ENCODE measurements at regions not wholly inside any gene's neighbourhood (a gene's known extent, or its start where the extent isn't known, plus 50 kb on each side); places are given as distances from the start of the nearest gene placed in this dataset.
"Not testable (repeated sequence)": the region's sequence is repeated elsewhere in the genome, so short reads cannot be mapped to it uniquely, and the experiment has no call there.

DNA sequence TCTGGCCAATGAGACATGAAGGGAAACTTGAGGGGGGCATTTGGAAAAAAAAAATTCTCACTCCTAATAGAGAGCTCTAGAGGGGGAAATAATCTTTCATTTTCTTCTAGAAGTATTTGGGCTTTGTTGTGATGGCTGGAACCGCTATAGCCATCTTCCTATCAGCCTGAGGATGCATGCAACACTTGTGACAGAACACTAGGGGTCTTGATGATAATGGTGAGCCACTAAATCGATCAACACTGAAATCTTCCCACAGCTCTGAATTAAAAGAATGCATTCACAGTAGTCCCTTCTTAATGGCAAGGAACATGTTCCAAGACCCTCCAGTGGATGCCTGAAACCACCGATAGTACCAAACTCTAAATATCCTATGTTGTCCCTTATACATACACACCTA, 325.3 kb downstream of the LNPK start:
- H3K4me3 ChIP-seq (ENCODE audit: insufficient read depth, low read depth, low read length): no peak overlapping the region
- H3K36me3 ChIP-seq (ENCODE audit: insufficient read depth, low read length): no peaks in the 10 kb centered on the region
- H3K9me3 ChIP-seq (ENCODE audit: insufficient read depth, low read depth, low read length): no peaks in the 10 kb centered on the region
- Mint-ChIP-seq H3K4me1 (ENCODE audit: low read depth, unreplicated experiment) (no peaks in the 10 kb centered on the region), H3K4me3 (ENCODE audit: unreplicated experiment) (no peak overlapping the region), H3K9me3 (ENCODE audit: unreplicated experiment) (peaks cover 11% of the 10 kb centered on the region), H3K36me3 (ENCODE audit: low read depth, unreplicated experiment) (no peaks in the 10 kb centered on the region), H3K27ac (ENCODE audit: unreplicated experiment) (no peak overlapping the region), H3K27me3 (ENCODE audit: low read depth, unreplicated experiment) (peaks cover under 1% of the 10 kb centered on the region)
- FAIRE-seq: no peak
- H3K4me1 ChIP-seq (ENCODE audit: insufficient read depth, low read length): no peaks in the 10 kb centered on the region
- H3K27ac ChIP-seq (ENCODE audit: low read depth, low read length): no peak overlapping the region
- H4K20me1 ChIP-seq (ENCODE audit: insufficient read depth, low read length): no peaks in the 10 kb centered on the region
- no peak overlapping the region for H3K4me2 ChIP-seq (ENCODE audit: low read length)
- H3K79me2 ChIP-seq (ENCODE audit: insufficient read depth, low read length): no peaks in the 10 kb centered on the region
- no peak overlapping the region for H2AFZ ChIP-seq (ENCODE audit: low read depth, low read length)
- no peak for DNase-seq (ENCODE audit: low read depth)
- no peaks in the 10 kb centered on the region for H3K27me3 ChIP-seq (ENCODE audit: insufficient read depth, low read length)
- H3K9ac ChIP-seq (ENCODE audit: low read length): no peak overlapping the region
- TF ChIP-seq, protein P1, sequence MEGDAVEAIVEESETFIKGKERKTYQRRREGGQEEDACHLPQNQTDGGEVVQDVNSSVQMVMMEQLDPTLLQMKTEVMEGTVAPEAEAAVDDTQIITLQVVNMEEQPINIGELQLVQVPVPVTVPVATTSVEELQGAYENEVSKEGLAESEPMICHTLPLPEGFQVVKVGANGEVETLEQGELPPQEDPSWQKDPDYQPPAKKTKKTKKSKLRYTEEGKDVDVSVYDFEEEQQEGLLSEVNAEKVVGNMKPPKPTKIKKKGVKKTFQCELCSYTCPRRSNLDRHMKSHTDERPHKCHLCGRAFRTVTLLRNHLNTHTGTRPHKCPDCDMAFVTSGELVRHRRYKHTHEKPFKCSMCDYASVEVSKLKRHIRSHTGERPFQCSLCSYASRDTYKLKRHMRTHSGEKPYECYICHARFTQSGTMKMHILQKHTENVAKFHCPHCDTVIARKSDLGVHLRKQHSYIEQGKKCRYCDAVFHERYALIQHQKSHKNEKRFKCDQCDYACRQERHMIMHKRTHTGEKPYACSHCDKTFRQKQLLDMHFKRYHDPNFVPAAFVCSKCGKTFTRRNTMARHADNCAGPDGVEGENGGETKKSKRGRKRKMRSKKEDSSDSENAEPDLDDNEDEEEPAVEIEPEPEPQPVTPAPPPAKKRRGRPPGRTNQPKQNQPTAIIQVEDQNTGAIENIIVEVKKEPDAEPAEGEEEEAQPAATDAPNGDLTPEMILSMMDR (IDR thresholded peaks at IDR 0.05; ENCODE audit: insufficient read depth, low read depth, low read length): no peak

- H3K36me3 Mint-ChIP-seq (ENCODE audit: low read depth, unreplicated experiment); H3K27me3 ChIP-seq (ENCODE audit: insufficient read depth, low read length); H3K4me3 ChIP-seq (ENCODE audit: insufficient read depth, low read depth, low read length); H3K36me3 ChIP-seq (ENCODE audit: insufficient read depth, low read length); FAIRE-seq; H3K4me1 Mint-ChIP-seq (ENCODE audit: low read depth, unreplicated experiment); H3K27ac ChIP-seq (ENCODE audit: low read depth, low read length); H3K9ac ChIP-seq (ENCODE audit: low read length); H3K4me2 ChIP-seq (ENCODE audit: low read length); H3K4me1 ChIP-seq (ENCODE audit: insufficient read depth, low read length); H4K20me1 ChIP-seq (ENCODE audit: insufficient read depth, low read length); H3K79me2 ChIP-seq (ENCODE audit: insufficient read depth, low read length); H3K4me3 Mint-ChIP-seq (ENCODE audit: unreplicated experiment); DNase-seq (ENCODE audit: low read depth); H3K27me3 Mint-ChIP-seq (ENCODE audit: low read depth, unreplicated experiment); H3K9me3 ChIP-seq (ENCODE audit: insufficient read depth, low read depth, low read length); H3K27ac Mint-ChIP-seq (ENCODE audit: unreplicated experiment); H2AFZ ChIP-seq (ENCODE audit: low read depth, low read length): not testable (repeated sequence)
- H3K9me3 Mint-ChIP-seq (ENCODE audit: unreplicated experiment): peaks cover 11% of the 10 kb centered on the region
These were observed 333.3 kb downstream of the LNPK start for GRCh38 chr2:175668804-175669203.

DNA sequence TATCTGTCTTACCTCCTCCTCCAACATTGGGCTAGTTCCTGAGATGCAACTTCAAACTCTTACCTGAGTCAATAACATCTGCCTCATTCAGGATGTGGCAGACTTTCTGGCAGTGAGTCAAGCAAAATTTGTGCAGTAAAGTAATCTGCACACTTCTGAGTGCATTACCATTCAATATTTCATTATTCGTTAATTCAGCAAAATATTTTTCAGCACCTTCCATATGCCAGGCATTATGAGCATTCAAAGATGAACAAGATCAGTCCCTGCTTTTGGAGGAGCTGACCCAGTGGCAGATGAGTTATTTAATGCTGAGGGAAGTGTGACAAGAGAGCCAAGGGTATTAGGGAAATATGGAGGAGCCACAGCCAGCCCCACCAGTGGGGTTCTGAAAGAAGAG, 339.7 kb downstream of the LNPK start:
- H3K9me3 ChIP-seq (ENCODE audit: insufficient read depth, low read depth, low read length): no peaks in the 10 kb centered on the region
- no peaks in the 10 kb centered on the region for H3K4me1 Mint-ChIP-seq (ENCODE audit: low read depth, unreplicated experiment)
- H3K36me3 Mint-ChIP-seq (ENCODE audit: low read depth, unreplicated experiment): no peaks in the 10 kb centered on the region

More for the DNA sequence above, 339.7 kb downstream of the LNPK start:
- Histone ChIP-seq H3K4me2 (ENCODE audit: low read length) (no peak overlapping the region), H3K27me3 (ENCODE audit: insufficient read depth, low read length) (no peaks in the 10 kb centered on the region), H3K36me3 (ENCODE audit: insufficient read depth, low read length) (no peaks in the 10 kb centered on the region), H3K4me3 (ENCODE audit: insufficient read depth, low read depth, low read length) (no peak overlapping the region), H2AFZ (ENCODE audit: low read depth, low read length) (no peak overlapping the region), H3K4me1 (ENCODE audit: insufficient read depth, low read length) (no peaks in the 10 kb centered on the region), H4K20me1 (ENCODE audit: insufficient read depth, low read length) (no peaks in the 10 kb centered on the region), H3K79me2 (ENCODE audit: insufficient read depth, low read length) (no peaks in the 10 kb centered on the region), H3K9ac (ENCODE audit: low read length) (no peak overlapping the region), H3K27ac (ENCODE audit: low read depth, low read length) (no peak overlapping the region)
- H3K27me3 Mint-ChIP-seq (ENCODE audit: low read depth, unreplicated experiment): peaks cover 5% of the 10 kb centered on the region
- H3K4me3 Mint-ChIP-seq (ENCODE audit: unreplicated experiment): no peak overlapping the region
- H3K27ac Mint-ChIP-seq (ENCODE audit: unreplicated experiment): no peak overlapping the region
- no peak for DNase-seq (ENCODE audit: low read depth)
- TF ChIP-seq, protein P1 (IDR thresholded peaks at IDR 0.05; ENCODE audit: insufficient read depth, low read depth, low read length): no peak
- TF ChIP-seq EZH2 (IDR thresholded peaks at IDR 0.05; ENCODE audit: insufficient read depth, low read length): no peak
- no peak for FAIRE-seq
- no peaks in the 10 kb centered on the region for H3K9me3 Mint-ChIP-seq (ENCODE audit: unreplicated experiment)
